D341Med (cell line): ENCODE measurements at regions not wholly inside any gene's neighbourhood (a gene's known extent, or its start where the extent isn't known, plus 50 kb on each side); places are given as distances from the start of the nearest gene placed in this dataset.
"Not testable (repeated sequence)": the region's sequence is repeated elsewhere in the genome, so short reads cannot be mapped to it uniquely, and the experiment has no call there.

Experiments
- DNase-seq: peaks from one replicate; pipeline ENCODE4 v3.0.0; 2012; ENCODE audit warnings: low spot score

- no peak for DNase-seq
Observed at GRCh38 chr13:99698816-99699099, 197.5 kb downstream of the TM9SF2 start.

- DNase-seq: no peak
Observed at GRCh38 chr13:99698010-99698815, 196.9 kb downstream of the TM9SF2 start.

GRCh38 chr13:99695857-99696256 is 194.6 kb downstream of the TM9SF2 start:
- DNase-seq: no peak

- DNase-seq: no peak
Observed at GRCh38 chr13:99693852-99694611, 192.8 kb downstream of the TM9SF2 start.

GRCh38 chr13:99693351-99693750 is 192.1 kb downstream of the TM9SF2 start:
- DNase-seq: no peak

GRCh38 chr13:99692854-99693253 is 191.6 kb downstream of the TM9SF2 start:
- no peak for DNase-seq

- DNase-seq: no peak
Observed at GRCh38 chr13:99691552-99691951, 190.3 kb downstream of the TM9SF2 start.

- DNase-seq: no peak
Observed at GRCh38 chr13:99690426-99691174, 189.3 kb downstream of the TM9SF2 start.

- DNase-seq: no peak
Observed at GRCh38 chr13:99689955-99690354, 188.7 kb downstream of the TM9SF2 start.

DNA sequence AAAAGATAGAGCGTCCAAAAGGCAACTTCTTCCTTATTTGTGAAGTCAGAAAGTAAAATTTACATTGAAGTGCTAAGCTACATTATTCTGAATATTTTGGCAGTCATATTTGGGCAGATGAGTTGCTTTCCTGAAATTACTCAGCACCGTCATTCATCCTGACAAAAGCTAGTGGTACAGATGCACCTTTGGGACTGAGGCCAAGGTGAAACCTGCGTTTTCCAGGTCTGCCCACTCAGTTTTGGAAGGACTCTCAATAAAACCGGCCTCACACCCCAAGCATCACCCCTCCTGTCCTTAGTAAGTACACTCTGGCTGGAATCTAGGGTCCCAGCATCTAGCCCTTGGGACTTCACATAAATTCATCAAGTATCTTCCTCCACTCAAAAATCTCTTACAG is 187.5 kb downstream of the TM9SF2 start:
- DNase-seq: no peak

GRCh38 chr13:99687723-99688397 is 186.6 kb downstream of the TM9SF2 start:
- no peak for DNase-seq

DNA sequence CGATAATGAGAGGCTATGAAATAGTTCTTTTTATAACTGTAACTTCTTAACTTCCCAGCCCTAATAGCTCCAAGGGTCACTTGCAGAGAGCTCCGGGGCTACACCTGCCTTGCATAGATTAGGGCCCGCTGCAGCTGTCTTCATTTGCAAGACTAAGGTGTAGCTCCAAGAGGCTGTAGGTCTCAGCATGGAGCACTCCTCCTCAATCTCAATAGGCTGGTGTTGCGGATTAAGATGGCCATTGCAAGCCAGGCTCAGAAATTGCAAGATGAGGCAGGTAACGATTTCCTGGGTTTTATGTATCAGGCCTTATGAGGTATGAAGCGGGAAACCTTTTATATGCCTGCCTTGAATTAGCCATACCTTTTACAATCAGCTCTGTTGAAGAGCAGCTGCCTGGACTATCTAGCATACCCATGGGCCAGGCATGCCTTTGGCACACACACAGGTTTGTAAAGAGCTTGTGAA is 185.7 kb downstream of the TM9SF2 start:
- DNase-seq: no peak

- no peak for DNase-seq
Observed at GRCh38 chr13:99686157-99686572, 184.9 kb downstream of the TM9SF2 start.

DNA sequence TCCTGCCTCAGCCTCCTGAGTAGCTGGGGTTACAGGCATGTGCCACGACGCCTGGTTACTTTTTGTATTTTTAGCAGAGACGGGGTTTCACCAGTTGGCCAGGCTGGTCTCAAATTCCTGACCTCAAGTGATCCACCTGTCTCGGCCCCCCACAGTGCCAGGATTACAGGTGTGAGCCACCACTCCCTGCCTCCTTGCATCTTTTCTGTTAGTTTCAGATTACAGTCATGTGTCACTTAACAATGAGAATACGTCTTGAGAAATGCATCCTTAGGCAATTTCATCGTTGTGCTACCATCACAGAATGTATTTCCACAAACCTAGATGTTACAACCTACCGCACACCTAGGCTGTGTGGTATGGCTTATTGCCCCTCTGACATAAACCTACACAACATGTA is 180.4 kb downstream of the TM9SF2 start:
- no peak for DNase-seq

DNA sequence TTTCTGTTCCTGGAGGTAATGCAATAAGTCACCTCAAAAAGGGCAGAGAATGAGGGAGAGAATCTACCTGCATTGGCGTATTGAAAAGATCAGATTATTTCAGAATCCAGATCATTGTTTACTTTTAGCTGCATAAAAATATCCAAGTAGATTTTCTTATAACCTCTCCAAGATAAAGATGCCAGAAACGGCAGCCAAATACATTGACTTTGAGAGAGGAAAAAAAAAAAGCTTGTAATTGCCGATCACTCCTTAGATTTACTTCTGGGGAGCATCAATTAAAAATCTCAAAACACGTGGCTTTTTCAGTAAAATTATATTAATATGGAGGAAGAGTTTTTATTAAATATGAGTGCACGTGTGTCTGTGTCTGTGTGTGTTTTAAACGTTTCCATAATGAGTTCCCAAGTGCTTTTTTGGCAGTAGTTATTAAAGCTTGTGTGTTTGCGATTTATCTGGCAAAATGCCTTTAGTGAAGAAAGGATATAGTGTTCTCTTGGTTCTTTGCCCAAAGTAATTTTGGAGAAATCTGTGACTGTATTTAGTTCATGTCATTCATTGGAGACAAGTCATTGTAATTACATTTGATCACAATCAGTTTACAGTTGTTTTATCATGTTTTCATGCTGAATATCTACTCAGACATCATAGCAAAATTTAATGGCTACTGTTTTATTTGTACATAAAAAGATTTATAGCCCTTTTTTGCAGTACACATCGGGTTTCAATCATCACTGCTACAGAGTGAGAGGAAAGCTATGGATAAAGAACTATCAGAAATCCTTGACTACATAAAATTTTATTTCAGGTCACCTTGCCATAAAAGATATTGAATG is 176.1 kb downstream of the TM9SF2 start:
- DNase-seq: no peak

- DNase-seq: no peak
Observed at GRCh38 chr13:99671746-99672145, 170.5 kb downstream of the TM9SF2 start.

DNA sequence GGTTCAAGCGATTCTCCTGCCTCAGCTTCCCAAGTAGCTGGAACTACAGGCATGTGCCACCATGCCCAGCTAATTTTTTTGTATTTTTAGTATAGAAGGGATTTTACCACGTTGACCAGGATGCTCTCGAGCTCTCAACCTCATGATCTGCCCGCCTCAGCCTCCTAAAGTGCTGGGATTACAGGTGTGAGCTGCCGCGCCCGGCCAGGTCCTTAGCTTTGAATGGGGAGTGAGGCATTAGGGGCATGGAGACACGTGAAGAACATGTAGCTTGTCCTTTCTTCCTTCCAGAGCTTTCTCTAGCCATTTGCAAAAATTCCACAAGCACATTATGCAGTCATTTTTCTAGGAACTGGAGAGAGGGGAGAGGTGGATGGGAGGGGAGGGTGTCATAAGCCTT is 167.8 kb downstream of the TM9SF2 start:
- DNase-seq: not testable (repeated sequence)

- no peak for DNase-seq
Observed at GRCh38 chr13:99666146-99666805, 165.0 kb downstream of the TM9SF2 start.

DNA sequence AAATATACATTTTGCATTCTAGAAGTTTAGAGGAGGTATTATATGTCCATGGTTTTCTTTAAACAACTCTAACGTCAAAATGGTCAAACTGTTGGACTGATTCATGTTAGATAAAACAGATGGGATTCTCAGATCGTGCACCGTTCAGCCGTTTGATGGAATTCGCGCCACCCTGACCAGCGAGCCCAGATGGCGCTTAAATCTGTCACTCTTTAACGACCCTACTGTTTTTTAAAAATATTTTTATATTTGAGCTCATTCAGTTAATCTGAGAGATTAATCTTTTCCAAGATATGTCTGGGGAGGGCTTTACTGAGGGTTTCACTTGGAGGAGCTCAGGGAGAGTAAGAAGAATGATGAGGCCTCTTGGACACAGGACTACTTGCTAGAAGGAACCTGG is 164.4 kb downstream of the TM9SF2 start:
- no peak for DNase-seq

GRCh38 chr13:99663908-99664307 is 162.6 kb downstream of the TM9SF2 start:
- DNase-seq: no peak
